ENCODE measurements at regions not wholly inside any gene's neighbourhood (a gene's known extent, or its start where the extent isn't known, plus 50 kb on each side); places are given as distances from the start of the nearest gene placed in this dataset.
A peak's percentile ranks its signal among the peaks of the same experiment; 100 is the strongest.

- DNase-seq, result no peak
- no peaks in the 10 kb centered on the region for H3K4me1 ChIP-seq (ENCODE audit: control insufficient read depth, insufficient read depth, low read length)
- no peak overlapping the region for H3K4me3 ChIP-seq (ENCODE audit: low read length)
- H3K27me3 ChIP-seq (ENCODE audit: control insufficient read depth, insufficient read depth, low read length), result no peaks in the 10 kb centered on the region
- no peaks in the 10 kb centered on the region for H3K36me3 ChIP-seq (ENCODE audit: control insufficient read depth, insufficient read depth, low read length)
- H3K9me3 ChIP-seq (replicated peaks; ENCODE audit: control insufficient read depth, low read depth, low read length), result no peaks in the 10 kb centered on the region
- 100% methylated on average over 1 of the region's 4 CpGs for WGBS (ENCODE audit: insufficient coverage)
- H3K27ac ChIP-seq (ENCODE audit: low read length), result no peak overlapping the region
These were observed 56.7 kb upstream of the PALMD start for GRCh38 chr1:99589186-99589636.

GRCh38 chr1:99590578-99591209 is 55.2 kb upstream of the PALMD start:
- no peaks in the 10 kb centered on the region for H3K27me3 ChIP-seq (ENCODE audit: control insufficient read depth, insufficient read depth, low read length)
- WGBS (ENCODE audit: insufficient coverage), result 33% methylated on average over 1 of the region's 4 CpGs
- no peaks in the 10 kb centered on the region for H3K9me3 ChIP-seq (replicated peaks; ENCODE audit: control insufficient read depth, low read depth, low read length)
- H3K4me1 ChIP-seq (ENCODE audit: control insufficient read depth, insufficient read depth, low read length), result no peaks in the 10 kb centered on the region
- H3K4me3 ChIP-seq (ENCODE audit: low read length), result no peak overlapping the region
- peak overlapping the region; percentile 77 for H3K27ac ChIP-seq (ENCODE audit: low read length)
- DNase-seq, result peak; percentile 78
- no peaks in the 10 kb centered on the region for H3K36me3 ChIP-seq (ENCODE audit: control insufficient read depth, insufficient read depth, low read length)

- Histone ChIP-seq H3K4me3 (ENCODE audit: low read length) (no peak overlapping the region), H3K4me1 (ENCODE audit: control insufficient read depth, insufficient read depth, low read length) (no peaks in the 10 kb centered on the region), H3K9me3 (replicated peaks; ENCODE audit: control insufficient read depth, low read depth, low read length) (no peaks in the 10 kb centered on the region), H3K27me3 (ENCODE audit: control insufficient read depth, insufficient read depth, low read length) (no peaks in the 10 kb centered on the region), H3K36me3 (ENCODE audit: control insufficient read depth, insufficient read depth, low read length) (no peaks in the 10 kb centered on the region), H3K27ac (ENCODE audit: low read length) (no peak overlapping the region)
- DNase-seq, result no peak
- no CpG with 5 or more reads among the region's 1 CpG for WGBS (ENCODE audit: insufficient coverage)
These were observed 54.0 kb upstream of the PALMD start for GRCh38 chr1:99591886-99592285.

DNA sequence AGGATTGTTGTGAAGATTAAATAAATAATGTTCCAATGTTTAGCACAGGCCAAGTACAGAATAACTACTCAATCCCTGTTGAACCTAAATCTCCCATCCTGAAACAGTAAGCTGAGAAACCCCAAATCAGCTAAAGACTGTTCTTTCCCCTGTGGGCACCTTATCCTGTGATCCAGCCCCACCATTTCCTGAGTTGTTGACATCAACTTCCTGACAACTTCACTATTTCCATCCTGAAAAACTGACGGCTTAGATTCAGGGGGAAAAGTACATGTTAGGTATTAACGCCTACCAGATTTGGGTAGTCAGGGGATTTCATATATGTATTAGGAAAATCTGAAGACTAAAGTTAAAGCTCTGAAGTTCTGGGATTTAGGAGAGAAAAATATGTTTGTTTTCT is 51.7 kb upstream of the PALMD start:
- Histone ChIP-seq H3K27ac (ENCODE audit: low read length) (peak overlapping the region; percentile 53), H3K4me3 (ENCODE audit: low read length) (no peak overlapping the region), H3K9me3 (replicated peaks; ENCODE audit: control insufficient read depth, low read depth, low read length) (no peaks in the 10 kb centered on the region), H3K36me3 (ENCODE audit: control insufficient read depth, insufficient read depth, low read length) (no peaks in the 10 kb centered on the region), H3K4me1 (ENCODE audit: control insufficient read depth, insufficient read depth, low read length) (no peaks in the 10 kb centered on the region), H3K27me3 (ENCODE audit: control insufficient read depth, insufficient read depth, low read length) (no peaks in the 10 kb centered on the region)
- WGBS (ENCODE audit: insufficient coverage), result 20% methylated on average over 1 of the region's 2 CpGs
- DNase-seq, result peak; percentile 33

DNA sequence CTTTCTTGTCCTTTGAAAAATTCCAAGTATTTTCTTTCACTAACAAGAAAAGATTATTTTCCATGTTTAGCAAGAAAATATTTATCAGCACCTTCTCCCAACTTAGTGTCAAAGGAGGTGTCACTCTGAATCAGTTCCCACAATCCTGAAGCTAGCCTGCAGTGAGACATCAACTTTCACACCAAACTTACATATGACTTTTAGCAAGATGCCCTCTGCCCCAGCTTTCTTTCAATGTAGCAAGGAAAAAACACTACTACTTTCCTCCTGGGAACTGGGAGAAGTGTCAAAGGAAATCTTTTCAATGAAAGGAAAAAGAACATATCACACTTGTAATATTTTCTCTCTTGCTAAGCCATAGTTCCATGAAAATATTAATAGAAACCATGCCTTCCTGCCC is 50.9 kb upstream of the PALMD start:
- H3K4me1 ChIP-seq (ENCODE audit: control insufficient read depth, insufficient read depth, low read length), result no peaks in the 10 kb centered on the region
- H3K27ac ChIP-seq (ENCODE audit: low read length), result no peak overlapping the region
- H3K36me3 ChIP-seq (ENCODE audit: control insufficient read depth, insufficient read depth, low read length), result no peaks in the 10 kb centered on the region
- DNase-seq, result no peak
- no peaks in the 10 kb centered on the region for H3K27me3 ChIP-seq (ENCODE audit: control insufficient read depth, insufficient read depth, low read length)
- no peaks in the 10 kb centered on the region for H3K9me3 ChIP-seq (replicated peaks; ENCODE audit: control insufficient read depth, low read depth, low read length)
- H3K4me3 ChIP-seq (ENCODE audit: low read length), result no peak overlapping the region

- Histone ChIP-seq H3K27ac (ENCODE audit: low read length) (no peak overlapping the region), H3K4me1 (ENCODE audit: control insufficient read depth, insufficient read depth, low read length) (no peaks in the 10 kb centered on the region), H3K27me3 (ENCODE audit: control insufficient read depth, insufficient read depth, low read length) (no peaks in the 10 kb centered on the region), H3K9me3 (replicated peaks; ENCODE audit: control insufficient read depth, low read depth, low read length) (no peaks in the 10 kb centered on the region), H3K36me3 (ENCODE audit: control insufficient read depth, insufficient read depth, low read length) (no peaks in the 10 kb centered on the region), H3K4me3 (ENCODE audit: low read length) (no peak overlapping the region)
- no CpG with 5 or more reads among the region's 2 CpGs for WGBS (ENCODE audit: insufficient coverage)
- DNase-seq, result no peak
These were observed 50.5 kb upstream of the PALMD start for GRCh38 chr1:99595441-99595840.
